H1 (cell line): ENCODE measurements at regions not wholly inside any gene's neighbourhood (a gene's known extent, or its start where the extent isn't known, plus 50 kb on each side); places are given as distances from the start of the nearest gene placed in this dataset.

Experiments used
- CTCF ChIA-PET: fragments of 300-600 bp; sonication (Branson Sonifier 250); formaldehyde crosslinking; loops from one replicate; lab custom pipeline; 2021; ENCODE audit not compliant: partially characterized antibody; lab: Charles Lee
- POLR2A ChIA-PET: fragments of 300-600 bp; sonication (Branson Sonifier 250); formaldehyde crosslinking; loops from one replicate; lab custom pipeline; 2021; ENCODE audit warnings: inconsistent platforms; ENCODE audit not compliant: partially characterized antibody; lab: Charles Lee
- DNase-seq, 2 experiments: peaks; one replicate each; pipeline versions ENCODE4 v3.0.0 to v3.0.0-alpha.2; 2010 to 2022; ENCODE audit warnings: low spot score in 2 of 2, low read depth in 1 of 2, mixed read lengths in 1 of 2
- FAIRE-seq: peaks from 2 replicates; lab custom pipeline; 2011; peaks lifted over from hg19 to GRCh38; lab: Jason Lieb, UNC
- H2AFZ ChIP-seq: 2 replicates; pipeline ENCODE4 v1.8.1; 2012; ENCODE audit warnings: low read length, inconsistent platforms
- H2AK5ac ChIP-seq: 2 replicates; pipeline ENCODE4 v1.6.1; 2013; ENCODE audit warnings: low read depth, low read length
- H2BK120ac ChIP-seq: replicated peaks from 2 replicates; pipeline ENCODE3; 2013; ENCODE audit warnings: low read depth, low read length, inconsistent platforms
- H2BK12ac ChIP-seq: 2 replicates; pipeline ENCODE4 v1.6.1; 2013; ENCODE audit warnings: low read depth, low read length
- H2BK15ac ChIP-seq: 2 replicates; pipeline ENCODE4 v1.6.1; 2013; ENCODE audit warnings: low read length
- H2BK20ac ChIP-seq: 2 replicates; pipeline ENCODE4 v1.6.1; 2013; ENCODE audit warnings: low read length
- H2BK5ac ChIP-seq: 2 replicates; pipeline ENCODE4 v1.6.1; 2013; ENCODE audit warnings: low read depth, low read length
- H3K14ac ChIP-seq: 2 replicates; pipeline ENCODE4 v1.6.1; 2013; ENCODE audit warnings: inconsistent platforms; ENCODE audit not compliant: insufficient read length
- H3K18ac ChIP-seq: 2 replicates; pipeline ENCODE4 v1.6.1; 2013; ENCODE audit warnings: low read length; ENCODE audit errors: extremely low read depth
- H3K23ac ChIP-seq: 2 replicates; pipeline ENCODE4 v1.6.1; 2013; ENCODE audit warnings: inconsistent platforms; ENCODE audit not compliant: insufficient read length
- H3K23me2 ChIP-seq: 2 replicates; pipeline ENCODE4 v1.6.1; 2013; ENCODE audit warnings: low read depth, low read length
- H3K27ac ChIP-seq: 2 replicates; pipeline ENCODE4 v1.6.1; 2011; ENCODE audit warnings: low read depth, low read length, inconsistent platforms
- H3K27me3 ChIP-seq, 4 experiments: replicated peaks in 1 of 4; 1 replicate in 1 of 4; 2 replicates in 3 of 4; pipeline versions ENCODE4 v1.6.1 to v1.8.1; 2011 to 2013; ENCODE audit warnings: low read length in 3 of 4, mild to moderate bottlenecking in 3 of 4, inconsistent platforms in 2 of 4, mixed read lengths in 2 of 4, moderate library complexity in 1 of 4; ENCODE audit not compliant: control insufficient read depth in 3 of 4, insufficient read depth in 3 of 4; ENCODE audit errors: extremely low read depth in 1 of 4
- H3K36me3 ChIP-seq, 4 experiments: 2 replicates each; pipeline versions ENCODE4 v1.6.1 to v1.8.1; 2011 to 2013; ENCODE audit warnings: mild to moderate bottlenecking in 4 of 4, low read length in 3 of 4, moderate library complexity in 2 of 4, control low read depth in 1 of 4, inconsistent platforms in 1 of 4; ENCODE audit not compliant: insufficient read depth in 4 of 4, control insufficient read depth in 2 of 4
- H3K4ac ChIP-seq: replicated peaks from 2 replicates; pipeline ENCODE3; 2013; ENCODE audit warnings: low read length, low read depth, mixed read lengths, inconsistent platforms; ENCODE audit not compliant: insufficient read length
- H3K4me1 ChIP-seq, 4 experiments: replicated peaks in 1 of 4; 1 replicate in 1 of 4; 2 replicates in 3 of 4; pipeline versions ENCODE4 v1.6.1 to v1.8.1; 2011 to 2013; ENCODE audit warnings: low read length in 3 of 4, inconsistent platforms in 2 of 4, mixed read lengths in 1 of 4; ENCODE audit not compliant: insufficient read depth in 4 of 4, control insufficient read depth in 3 of 4
- H3K4me2 ChIP-seq, 2 experiments: 2 replicates each; pipeline versions ENCODE4 v1.6.1 to v1.8.1; 2011 to 2013; ENCODE audit warnings: low read depth in 2 of 2, low read length in 2 of 2, control low read depth in 1 of 2, inconsistent platforms in 1 of 2, mild to moderate bottlenecking in 1 of 2; ENCODE audit not compliant: insufficient read depth in 1 of 2
- H3K4me3 ChIP-seq, 4 experiments: fragments of 200-600, 300-600 bp in 1 of 4; sonication (generic), shearing (Covaris generic), sonication (Bioruptor Twin) in 1 of 4; 2 replicates each; pipeline versions ENCODE4 v1.5.1 to v1.8.1; 2011 to 2016; ENCODE audit warnings: low read length in 4 of 4, low read depth in 3 of 4, control low read depth in 2 of 4, inconsistent platforms in 2 of 4, mild to moderate bottlenecking in 2 of 4, mixed read lengths in 1 of 4, moderate library complexity in 1 of 4; ENCODE audit not compliant: insufficient read depth in 2 of 4; ENCODE audit errors: extremely low read depth in 1 of 4
- H3K56ac ChIP-seq: replicated peaks from 2 replicates; pipeline ENCODE3; 2013; ENCODE audit warnings: low read depth, mild to moderate bottlenecking, mixed read lengths, low read length, inconsistent platforms; ENCODE audit not compliant: insufficient read length
- H3K79me1 ChIP-seq: 2 replicates; pipeline ENCODE4 v1.6.1; 2013; ENCODE audit warnings: low read depth, low read length, control low read depth
- H3K79me2 ChIP-seq, 2 experiments: 2 replicates each; pipeline versions ENCODE4 v1.6.1 to v1.8.1; 2012 to 2013; ENCODE audit warnings: low read length in 2 of 2, mild to moderate bottlenecking in 2 of 2, inconsistent platforms in 1 of 2; ENCODE audit not compliant: insufficient read depth in 2 of 2, control insufficient read depth in 1 of 2
- H3K9ac ChIP-seq, 4 experiments: replicated peaks in 1 of 4; 1 replicate in 1 of 4; 2 replicates in 3 of 4; pipeline versions ENCODE4 v1.6.1 to v1.8.1; 2011 to 2013; ENCODE audit warnings: low read depth in 3 of 4, low read length in 3 of 4, control low read depth in 2 of 4, mild to moderate bottlenecking in 2 of 4, moderate library complexity in 2 of 4, inconsistent platforms in 1 of 4; ENCODE audit errors: extremely low read depth in 1 of 4
- H3K9me3 ChIP-seq, 2 experiments: 2 replicates each; pipeline versions ENCODE4 v1.6.1 to v1.8.1; 2012 to 2013; ENCODE audit warnings: mild to moderate bottlenecking in 2 of 2, moderate library complexity in 2 of 2, control low read depth in 1 of 2, inconsistent platforms in 1 of 2, low read depth in 1 of 2, low read length in 1 of 2, mixed read lengths in 1 of 2; ENCODE audit not compliant: insufficient read depth in 2 of 2
- H4K20me1 ChIP-seq, 2 experiments: replicated peaks in 1 of 2; 2 replicates each; pipeline versions ENCODE3 to v1.8.1; 2011 to 2013; ENCODE audit warnings: inconsistent platforms in 2 of 2, low read length in 2 of 2, mild to moderate bottlenecking in 1 of 2; ENCODE audit not compliant: insufficient read depth in 2 of 2, control insufficient read depth in 1 of 2
- H4K5ac ChIP-seq: 2 replicates; pipeline ENCODE4 v1.6.1; 2013; ENCODE audit warnings: low read length, low read depth, mixed read lengths, inconsistent platforms; ENCODE audit not compliant: insufficient read length
- H4K8ac ChIP-seq: 2 replicates; pipeline ENCODE4 v1.8.0; 2013; ENCODE audit warnings: mild to moderate bottlenecking, moderate library complexity, low read length, inconsistent platforms; ENCODE audit not compliant: insufficient read depth; ENCODE audit errors: extremely low read depth
- H4K91ac ChIP-seq: replicated peaks from 2 replicates; pipeline ENCODE3; 2013; ENCODE audit warnings: low read length, mixed read lengths, inconsistent platforms; ENCODE audit not compliant: insufficient read length
- CHD1 ChIP-seq: IDR thresholded peaks from 2 replicates; pipeline ENCODE4 v1.6.1; 2012; ENCODE audit warnings: low read depth, low read length, improper control_type of control experiment
- WGBS, 2 experiments: shearing (Covaris generic) in 1 of 2; methylation state at CpG; one replicate each; pipeline versions ENCODE4 v1.1.6 to v1.1.7; 2013 to 2015; ENCODE audit warnings: low lambda C conversion rate in 2 of 2, mixed read lengths in 2 of 2, inconsistent platforms in 1 of 2, low coverage in 1 of 2, missing lambda C conversion rate in 1 of 2; ENCODE audit not compliant: insufficient replicate concordance in 2 of 2, insufficient coverage in 1 of 2, insufficient read length in 1 of 2; ENCODE audit errors: extremely low coverage in 1 of 2, missing lambda C conversion rate in 1 of 2; 5-methylcytosine and 5-hydroxymethylcytosine counted together
- TF ChIP-seq, protein P1 (sequence below): IDR thresholded peaks from 2 replicates; pipeline ENCODE4 v1.6.1; 2011; ENCODE audit warnings: low read depth, mild to moderate bottlenecking, low read length; ENCODE audit not compliant: insufficient read depth

DNA sequence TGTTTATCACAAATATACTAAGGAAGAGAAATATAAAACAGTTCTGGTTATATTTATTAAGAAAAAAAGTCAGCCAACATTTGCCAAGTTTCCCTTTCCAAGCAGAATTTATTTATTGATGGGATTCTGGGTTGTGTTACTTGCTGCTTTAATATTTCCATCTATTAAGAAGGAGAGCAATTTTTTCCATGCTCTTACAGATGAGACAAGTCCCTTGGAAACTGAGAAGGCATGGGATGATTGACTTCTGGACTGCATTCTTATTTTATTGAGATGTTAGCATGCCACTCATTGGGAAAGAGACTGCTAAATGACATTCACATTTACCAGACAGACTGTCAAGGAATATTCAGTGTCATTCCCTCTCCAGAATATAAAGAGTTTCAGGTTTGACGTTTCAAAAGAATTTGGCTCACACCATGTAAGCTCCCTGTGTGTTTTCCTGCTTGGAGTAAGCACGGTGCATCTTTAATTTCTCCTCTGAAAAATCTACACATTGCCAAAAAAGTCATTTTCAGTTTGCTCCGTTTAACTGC is 1565.2 kb upstream of the GOT2 start:
- Histone ChIP-seq H2BK20ac (no peak overlapping the region), H3K9ac (no peak overlapping the region), H2BK5ac (no peak overlapping the region), H3K4me1 (no peaks in the 10 kb centered on the region), H3K4me3 (no peak overlapping the region), H2BK120ac (no peak overlapping the region), H3K23ac (no peak overlapping the region), H2BK15ac (no peak overlapping the region), H3K4me2 (no peak overlapping the region), H3K79me2 (no peaks in the 10 kb centered on the region), H4K91ac (no peak overlapping the region), H4K8ac (no peak overlapping the region), H2AFZ (no peak overlapping the region), H3K14ac (no peak overlapping the region), H3K27ac (no peak overlapping the region), H2BK12ac (no peak overlapping the region), H3K79me1 (no peaks in the 10 kb centered on the region), H2AK5ac (no peak overlapping the region), H3K36me3 (no peaks in the 10 kb centered on the region), H4K20me1 (no peaks in the 10 kb centered on the region), H3K18ac (no peak overlapping the region), H3K56ac (no peak overlapping the region), H3K4ac (no peak overlapping the region), H3K23me2 (no peaks in the 10 kb centered on the region), H4K5ac (no peak overlapping the region), H3K9me3 (no peaks in the 10 kb centered on the region), H3K27me3 (no peaks in the 10 kb centered on the region)
- TF ChIP-seq, protein P1, sequence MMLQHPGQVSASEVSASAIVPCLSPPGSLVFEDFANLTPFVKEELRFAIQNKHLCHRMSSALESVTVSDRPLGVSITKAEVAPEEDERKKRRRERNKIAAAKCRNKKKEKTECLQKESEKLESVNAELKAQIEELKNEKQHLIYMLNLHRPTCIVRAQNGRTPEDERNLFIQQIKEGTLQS: no peak
- no peak for TF ChIP-seq CHD1
- DNase-seq: no peak
- 89% methylated on average over 3 of the region's 3 CpGs; no CpG with 5 or more reads in 1 of the 2 experiments for WGBS, 2 experiments
- ChIA-PET POLR2A (no interaction called here), CTCF (no interaction called here)
- FAIRE-seq: no peak
